Smooth muscle cell (in vitro differentiated cells): ENCODE measurements at regions not wholly inside any gene's neighbourhood (a gene's known extent, or its start where the extent isn't known, plus 50 kb on each side); places are given as distances from the start of the nearest gene placed in this dataset.

Experiments used
- DNase-seq: peaks from one replicate; lab custom pipeline; 2025; ENCODE audit not compliant: unreplicated experiment; lab: John Stamatoyannopoulos, UW
- H2AFZ ChIP-seq: fragments of 200-600 bp; sonication (generic); 2 replicates; pipeline ENCODE4 v1.6.0; 2016; ENCODE audit warnings: antibody characterized with exemption, low read depth, mild to moderate bottlenecking
- H3F3A ChIP-seq: fragments of 200-600 bp; sonication (generic); 2 replicates; pipeline ENCODE4 v1.6.0; 2017; ENCODE audit warnings: antibody characterized with exemption, low read depth
- H3K27ac ChIP-seq: fragments of 200-600 bp; sonication (generic); 2 replicates; pipeline ENCODE4 v1.5.1; 2016; ENCODE audit warnings: low read depth, mild to moderate bottlenecking
- H3K27me3 ChIP-seq: fragments of 200-600 bp; sonication (generic); 2 replicates; pipeline ENCODE4 v1.6.1; 2016; ENCODE audit warnings: low read depth, mild to moderate bottlenecking
- H3K36me3 ChIP-seq: fragments of 200-600 bp; sonication (generic); 2 replicates; pipeline ENCODE4 v1.5.1; 2016; ENCODE audit warnings: low read depth
- H3K4me1 ChIP-seq: fragments of 200-600 bp; sonication (generic); 2 replicates; pipeline ENCODE4 v1.5.1; 2016; ENCODE audit warnings: low read depth
- H3K4me2 ChIP-seq: fragments of 200-600 bp; sonication (generic); 2 replicates; pipeline ENCODE4 v1.6.0; 2016; ENCODE audit warnings: mild to moderate bottlenecking
- H3K4me3 ChIP-seq: fragments of 200-600 bp; sonication (generic); 2 replicates; pipeline ENCODE4 v1.5.1; 2016; ENCODE audit warnings: mild to moderate bottlenecking
- H3K79me2 ChIP-seq: fragments of 200-600 bp; sonication (generic); 2 replicates; pipeline ENCODE4 v1.6.0; 2016; ENCODE audit warnings: low read depth, mild to moderate bottlenecking
- H3K9ac ChIP-seq: fragments of 200-600 bp; sonication (generic); 2 replicates; pipeline ENCODE4 v1.6.0; 2016; ENCODE audit warnings: low read depth
- H3K9me3 ChIP-seq: fragments of 200-600 bp; sonication (generic); replicated peaks from 2 replicates; pipeline ENCODE4 v1.5.1; 2016; ENCODE audit warnings: low read depth
- H4K20me1 ChIP-seq: fragments of 200-600 bp; sonication (generic); 2 replicates; pipeline ENCODE4 v1.6.0; 2016; ENCODE audit warnings: low read depth
- CTCF ChIP-seq: fragments of 200-600 bp; sonication (generic); IDR thresholded peaks from 2 replicates; pipeline ENCODE4 v1.5.1; 2017; ENCODE audit warnings: borderline replicate concordance, mild to moderate bottlenecking, antibody characterized with exemption; ENCODE audit not compliant: insufficient read depth, poor library complexity, severe bottlenecking
- WGBS: methylation state at CpG from one replicate; pipeline ENCODE4 v1.1.7; 2016; ENCODE audit warnings: low lambda C conversion rate; 5-methylcytosine and 5-hydroxymethylcytosine counted together

GRCh38 chr18:24674200-24674599, 213.8 kb downstream of the HRH4 start:
- no peaks in the 10 kb centered on the region for H3K79me2 ChIP-seq
- no peak overlapping the region for H3K27ac ChIP-seq
- WGBS: 92% methylated on average over 4 of the region's 4 CpGs
- no peak overlapping the region for H3K4me3 ChIP-seq
- H3K4me2 ChIP-seq: no peak overlapping the region
- H4K20me1 ChIP-seq: no peaks in the 10 kb centered on the region
- no peaks in the 10 kb centered on the region for H3K4me1 ChIP-seq
- H3F3A ChIP-seq: no peaks in the 10 kb centered on the region
- no peaks in the 10 kb centered on the region for H3K9me3 ChIP-seq
- H3K9ac ChIP-seq: no peak overlapping the region
- no peak overlapping the region for H2AFZ ChIP-seq
- no peaks in the 10 kb centered on the region for H3K36me3 ChIP-seq
- TF ChIP-seq CTCF: no peak
- no peak for DNase-seq
- H3K27me3 ChIP-seq: no peaks in the 10 kb centered on the region

- Histone ChIP-seq H3K4me2 (no peak overlapping the region), H3K9me3 (no peaks in the 10 kb centered on the region), H3K36me3 (no peaks in the 10 kb centered on the region), H3K27me3 (no peaks in the 10 kb centered on the region), H3K4me1 (no peaks in the 10 kb centered on the region), H2AFZ (no peak overlapping the region), H3K79me2 (no peaks in the 10 kb centered on the region), H3K27ac (no peak overlapping the region), H3K4me3 (no peak overlapping the region), H3F3A (no peaks in the 10 kb centered on the region), H3K9ac (no peak overlapping the region), H4K20me1 (no peaks in the 10 kb centered on the region)
- TF ChIP-seq CTCF: no peak
- WGBS: 82% methylated on average over 3 of the region's 3 CpGs
- no peak for DNase-seq
These were observed 214.2 kb downstream of the HRH4 start for GRCh38 chr18:24674605-24675004.

GRCh38 chr18:24677011-24677410, 216.6 kb downstream of the HRH4 start:
- Histone ChIP-seq H4K20me1 (no peaks in the 10 kb centered on the region), H3K27me3 (no peaks in the 10 kb centered on the region), H3K9me3 (no peaks in the 10 kb centered on the region), H3F3A (no peaks in the 10 kb centered on the region), H3K27ac (no peak overlapping the region), H2AFZ (no peak overlapping the region), H3K4me1 (no peaks in the 10 kb centered on the region), H3K79me2 (no peaks in the 10 kb centered on the region), H3K36me3 (no peaks in the 10 kb centered on the region), H3K4me3 (no peak overlapping the region), H3K4me2 (no peak overlapping the region), H3K9ac (no peak overlapping the region)
- 86% methylated on average over 1 of the region's 1 CpG for WGBS
- no peak for DNase-seq
- TF ChIP-seq CTCF: no peak

GRCh38 chr18:24678107-24678506, 217.7 kb downstream of the HRH4 start:
- Histone ChIP-seq H3K4me1 (no peaks in the 10 kb centered on the region), H2AFZ (no peak overlapping the region), H3K36me3 (no peaks in the 10 kb centered on the region), H3K27me3 (no peaks in the 10 kb centered on the region), H3K27ac (no peak overlapping the region), H4K20me1 (no peaks in the 10 kb centered on the region), H3K4me3 (no peak overlapping the region), H3F3A (no peaks in the 10 kb centered on the region), H3K4me2 (no peak overlapping the region), H3K9me3 (no peaks in the 10 kb centered on the region), H3K79me2 (no peaks in the 10 kb centered on the region), H3K9ac (no peak overlapping the region)
- WGBS: 94% methylated on average over 1 of the region's 1 CpG
- DNase-seq: no peak
- TF ChIP-seq CTCF: no peak
